ENCODE measurements at regions not wholly inside any gene's neighbourhood (a gene's known extent, or its start where the extent isn't known, plus 50 kb on each side); places are given as distances from the start of the nearest gene placed in this dataset.

DNA sequence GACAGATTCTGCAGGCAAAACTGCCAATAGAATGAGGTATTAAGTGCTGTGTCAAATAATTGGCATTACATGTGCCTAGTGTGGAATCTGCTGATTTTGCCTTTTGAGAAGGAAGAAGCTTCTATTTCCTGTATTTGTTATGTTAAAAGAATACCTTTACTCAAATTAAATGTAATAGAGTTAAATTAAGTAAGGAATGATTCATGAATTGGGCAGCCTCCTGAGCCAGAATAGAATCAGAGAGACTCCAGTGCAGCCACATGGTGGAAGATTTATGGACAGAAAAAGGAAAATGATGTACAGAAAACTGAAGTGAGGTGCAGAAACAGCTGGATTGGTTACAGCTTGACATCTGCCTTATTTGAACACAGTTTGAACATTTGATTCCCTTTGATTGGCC lies 464.4 kb upstream of the SEMA6A start:
- Mint-ChIP-seq H3K4me3 (no peak overlapping the region), H3K27ac (no peak overlapping the region), H3K27me3 (no peaks in the 10 kb centered on the region), H3K4me1 (no peaks in the 10 kb centered on the region), H3K9me3 (peaks cover 0 to 4% of the 10 kb centered on the region in 2 donors)
- ATAC-seq: no peak
- no peak for DNase-seq

DNA sequence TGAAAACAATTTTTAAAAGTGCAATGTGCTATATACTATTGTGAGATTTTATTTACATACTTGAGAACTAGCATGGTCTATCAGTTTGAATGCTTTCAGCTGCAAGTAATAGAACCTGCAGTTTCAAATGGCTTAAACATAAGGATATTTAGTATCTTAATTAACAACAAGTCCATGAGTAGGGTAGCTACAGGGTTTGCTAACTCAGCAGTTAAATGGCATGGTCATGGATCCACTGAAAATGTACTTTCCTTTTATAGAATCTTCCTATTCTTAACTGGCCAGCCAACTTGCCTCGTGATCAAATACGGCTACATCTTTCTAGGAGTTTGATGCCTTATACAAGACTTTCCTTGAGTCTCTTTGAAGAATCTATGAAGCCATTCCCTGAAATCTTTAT lies 452.8 kb upstream of the SEMA6A start:
- Mint-ChIP-seq H3K9me3 (peaks cover 0 to 5% of the 10 kb centered on the region in 2 donors), H3K4me3 (no peak overlapping the region), H3K27ac (no peak overlapping the region), H3K27me3 (no peaks in the 10 kb centered on the region), H3K4me1 (no peaks in the 10 kb centered on the region)
- DNase-seq: no peak
- ATAC-seq: no peak

DNA sequence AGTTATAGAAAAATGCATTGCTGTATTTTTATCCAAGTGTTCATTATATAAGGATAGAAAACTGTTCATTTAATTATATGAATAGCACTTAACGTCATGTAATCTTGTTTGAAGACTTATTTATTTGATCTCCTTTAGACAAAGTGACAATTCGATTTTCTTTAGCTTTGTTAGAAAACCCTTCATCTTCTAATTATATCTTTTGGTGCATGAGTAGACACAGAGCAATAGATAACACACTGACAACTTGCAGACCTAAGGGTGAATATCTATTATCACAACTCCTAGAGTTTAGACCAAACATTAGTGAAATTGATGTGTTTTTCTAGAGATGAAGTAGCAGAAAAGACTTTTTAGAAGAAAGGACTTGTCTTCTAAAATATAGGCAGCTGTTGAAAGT lies 446.4 kb upstream of the SEMA6A start:
- Mint-ChIP-seq H3K4me3 (no peak overlapping the region), H3K27ac (no peak overlapping the region), H3K9me3 (peaks cover 0 to 4% of the 10 kb centered on the region in 2 donors), H3K27me3 (no peaks in the 10 kb centered on the region), H3K4me1 (no peaks in the 10 kb centered on the region)
- DNase-seq: no peak
- no peak for ATAC-seq

DNA sequence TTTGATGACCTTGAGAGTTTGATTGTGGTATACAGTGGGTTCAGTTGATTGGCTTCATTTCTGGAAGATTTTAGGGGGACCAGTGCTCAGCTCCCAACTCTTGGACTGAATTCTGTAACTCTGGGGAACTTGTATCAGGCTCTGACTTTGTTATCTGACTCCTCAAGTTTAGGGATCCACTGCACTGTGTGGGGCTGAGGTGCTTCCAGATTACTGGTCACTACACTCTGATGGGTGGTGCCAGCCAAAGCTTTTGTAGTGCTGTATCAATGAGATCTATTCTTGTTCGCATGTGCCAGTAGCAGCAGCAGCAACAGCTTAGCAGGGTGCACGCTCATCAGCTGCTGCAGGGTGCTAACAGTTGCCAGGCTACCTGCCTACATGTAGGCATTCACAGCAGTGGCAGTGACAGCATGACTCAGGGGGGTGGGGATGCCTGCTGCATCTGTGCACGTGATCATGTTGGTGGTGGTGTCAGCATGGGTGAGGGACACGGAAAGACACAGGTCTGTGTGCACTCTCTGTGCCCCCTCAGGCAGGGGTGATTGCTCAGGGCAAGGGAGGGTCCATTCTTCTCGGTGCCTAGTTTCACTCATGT lies 438.8 kb upstream of the SEMA6A start:
- DNase-seq: no peak
- H3K27ac Mint-ChIP-seq: no peak overlapping the region
- no peak overlapping the region for H3K4me3 Mint-ChIP-seq
- no peak for ATAC-seq
- peaks cover 0 to 15% of the 10 kb centered on the region in 2 donors for H3K9me3 Mint-ChIP-seq
- no peaks in the 10 kb centered on the region for H3K27me3 Mint-ChIP-seq
- no peaks in the 10 kb centered on the region for H3K4me1 Mint-ChIP-seq

DNA sequence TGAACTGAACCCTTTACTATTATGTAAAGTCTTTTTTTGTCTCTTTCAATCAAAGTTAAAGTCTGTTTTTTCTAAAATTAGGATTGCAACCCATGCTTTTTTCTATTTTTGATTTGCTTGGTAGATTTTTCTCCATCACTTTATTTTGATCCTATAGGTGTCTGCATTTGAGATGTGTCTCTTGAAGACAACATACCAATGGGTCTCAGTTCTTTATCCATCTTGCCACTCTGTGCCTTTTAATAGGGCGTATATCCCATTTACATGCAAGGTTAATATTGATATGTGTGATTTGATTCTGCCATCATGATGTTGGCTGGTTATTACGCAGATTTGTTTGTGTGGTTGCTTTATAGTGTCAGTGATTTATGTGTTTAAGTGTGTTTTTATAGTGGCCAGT lies 436.0 kb upstream of the SEMA6A start:
- Mint-ChIP-seq H3K27ac (no peak overlapping the region), H3K27me3 (no peaks in the 10 kb centered on the region), H3K9me3 (peaks cover 0 to 15% of the 10 kb centered on the region in 2 donors), H3K4me3 (no peak overlapping the region), H3K4me1 (no peaks in the 10 kb centered on the region)
- DNase-seq (no peak), ATAC-seq (no peak)

DNA sequence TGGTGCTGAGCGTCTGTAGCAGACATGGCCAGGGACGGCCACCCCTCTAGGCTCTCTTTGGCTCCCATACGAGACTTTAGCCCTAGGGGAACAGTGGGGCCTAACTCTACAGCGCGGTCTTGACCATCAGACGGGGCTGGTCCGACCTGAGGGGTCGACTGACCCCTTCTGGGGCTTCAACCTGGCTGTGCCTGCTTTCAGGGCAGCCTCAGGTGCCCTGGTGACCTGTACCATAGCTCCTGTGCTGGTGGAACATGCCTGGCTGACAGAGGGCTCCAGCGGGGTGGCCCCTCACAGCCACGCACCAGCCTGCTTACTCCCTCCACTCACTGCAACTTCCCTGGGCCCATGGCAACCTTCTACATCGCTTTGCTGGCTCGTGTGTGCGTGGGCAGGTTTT lies 423.4 kb upstream of the SEMA6A start:
- Mint-ChIP-seq H3K4me3 (no peak overlapping the region), H3K27ac (no peak overlapping the region), H3K4me1 (no peaks in the 10 kb centered on the region), H3K27me3 (no peaks in the 10 kb centered on the region), H3K9me3 (peaks cover under 1 to 7% of the 10 kb centered on the region in 2 donors)
- DNase-seq (no peak), ATAC-seq (no peak)

DNA sequence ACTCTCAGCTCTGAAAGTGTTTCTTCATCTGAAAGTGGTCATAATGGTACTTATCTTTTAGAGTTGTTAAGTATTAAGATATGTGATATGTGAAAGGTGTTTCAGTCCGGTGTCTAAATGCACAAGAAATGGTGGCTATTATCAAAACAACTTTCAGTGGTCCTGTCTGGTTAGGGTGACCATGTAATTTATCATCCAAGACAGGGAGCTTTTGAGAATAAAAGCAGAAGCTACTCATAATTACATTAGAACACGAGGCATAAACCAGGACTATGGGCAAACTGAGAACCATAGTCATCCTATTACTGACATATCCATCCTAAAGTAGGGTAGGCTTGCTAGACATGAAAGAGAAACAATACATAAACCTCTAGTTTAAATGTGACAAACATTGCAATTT lies 418.1 kb upstream of the SEMA6A start:
- ATAC-seq (no peak), DNase-seq (no peak)
- no peaks in the 10 kb centered on the region for H3K27me3 Mint-ChIP-seq
- no peak overlapping the region for H3K4me3 Mint-ChIP-seq
- no peak overlapping the region for H3K27ac Mint-ChIP-seq
- no peaks in the 10 kb centered on the region for H3K4me1 Mint-ChIP-seq
- no peaks in the 10 kb centered on the region for H3K9me3 Mint-ChIP-seq

DNA sequence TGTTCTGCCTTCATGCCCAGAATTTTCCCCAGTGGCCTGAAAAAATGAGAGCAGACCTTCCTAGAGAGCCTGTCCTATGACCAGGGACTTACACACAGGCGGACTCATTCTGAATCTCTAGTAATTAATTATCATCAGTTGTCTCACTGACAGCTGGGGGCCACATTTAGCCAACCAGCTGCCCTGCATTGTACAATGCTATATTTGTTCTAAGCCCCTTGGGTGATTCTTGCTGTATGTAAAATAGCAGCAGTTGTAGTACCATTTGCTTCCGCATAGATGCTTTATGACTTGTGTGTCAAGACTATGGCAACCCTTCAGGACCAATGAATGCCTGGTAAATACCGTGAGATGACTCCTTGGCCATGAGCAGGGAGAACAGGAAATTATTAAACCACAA lies 415.4 kb upstream of the SEMA6A start:
- no peaks in the 10 kb centered on the region for H3K9me3 Mint-ChIP-seq
- no peak overlapping the region for H3K4me3 Mint-ChIP-seq
- no peak overlapping the region for H3K27ac Mint-ChIP-seq
- ATAC-seq (no peak), DNase-seq (no peak)
- H3K27me3 Mint-ChIP-seq: no peaks in the 10 kb centered on the region
- H3K4me1 Mint-ChIP-seq: no peaks in the 10 kb centered on the region

DNA sequence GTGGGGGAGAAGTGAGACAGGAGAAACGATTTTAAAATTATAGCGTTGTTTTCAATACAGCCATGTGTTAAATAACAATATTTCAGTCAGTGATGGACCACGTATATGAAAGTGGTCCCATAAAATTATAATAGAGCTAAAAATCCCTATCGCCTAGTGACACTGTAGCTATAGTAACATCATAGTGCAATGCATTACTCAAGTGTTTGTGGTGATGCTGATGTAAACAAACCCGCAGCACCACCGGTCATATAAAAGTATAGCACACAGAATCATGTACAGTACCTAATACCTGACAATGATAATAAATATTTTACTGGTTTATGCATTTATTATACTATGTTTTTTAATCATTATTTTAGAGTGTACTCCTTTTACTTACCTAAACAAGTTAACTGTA lies 407.4 kb upstream of the SEMA6A start:
- H3K27ac Mint-ChIP-seq: no peak overlapping the region
- no peaks in the 10 kb centered on the region for H3K27me3 Mint-ChIP-seq
- H3K4me3 Mint-ChIP-seq: no peak overlapping the region
- no peak for ATAC-seq
- H3K9me3 Mint-ChIP-seq: peaks cover 0 to 8% of the 10 kb centered on the region in 2 donors
- no peaks in the 10 kb centered on the region for H3K4me1 Mint-ChIP-seq
- no peak for DNase-seq

DNA sequence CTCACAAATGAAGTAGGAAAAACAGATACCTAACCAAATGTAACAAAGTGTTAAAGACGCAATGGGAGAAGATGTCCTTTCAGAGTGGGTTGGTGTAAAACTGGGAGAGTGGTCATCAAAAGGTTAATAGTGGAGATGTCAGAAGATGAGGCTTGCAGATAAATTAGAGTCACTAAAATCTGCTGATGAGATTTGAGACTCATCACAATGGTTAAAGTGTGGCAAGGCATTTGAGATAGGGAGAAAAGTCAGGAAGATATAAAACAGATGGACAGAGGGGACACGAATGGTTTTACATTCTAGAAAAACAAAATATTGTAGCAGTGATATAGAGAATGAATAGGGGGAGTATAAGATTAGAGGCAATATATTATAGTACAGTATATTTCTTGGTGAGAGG lies 406.0 kb upstream of the SEMA6A start:
- no peak for ATAC-seq
- H3K9me3 Mint-ChIP-seq: peaks cover 0 to 9% of the 10 kb centered on the region in 2 donors
- no peak overlapping the region for H3K27ac Mint-ChIP-seq
- no peaks in the 10 kb centered on the region for H3K27me3 Mint-ChIP-seq
- no peak for DNase-seq
- no peak overlapping the region for H3K4me3 Mint-ChIP-seq
- no peaks in the 10 kb centered on the region for H3K4me1 Mint-ChIP-seq

DNA sequence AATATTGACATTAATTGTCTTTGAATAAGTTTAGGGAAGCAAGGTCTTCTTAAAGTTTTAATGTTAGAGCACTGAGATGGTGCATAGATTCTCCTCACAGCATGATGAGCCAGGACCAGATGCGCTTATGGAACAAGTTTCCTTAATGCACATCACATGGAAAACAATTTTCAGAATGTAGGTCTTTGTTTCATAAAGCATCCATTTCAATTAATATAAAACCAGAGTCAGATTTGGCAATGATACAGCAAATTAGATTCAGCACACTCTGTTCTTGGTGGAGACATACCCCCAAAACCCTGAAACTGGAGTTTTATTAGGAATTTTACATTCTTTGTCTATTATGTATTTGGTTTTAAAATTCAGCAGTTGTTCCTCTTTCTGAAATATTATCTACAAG lies 402.1 kb upstream of the SEMA6A start:
- H3K9me3 Mint-ChIP-seq: peaks cover 6 to 8% of the 10 kb centered on the region in 2 donors
- ATAC-seq (no peak), DNase-seq (no peak)
- H3K4me1 Mint-ChIP-seq: no peaks in the 10 kb centered on the region
- no peak overlapping the region for H3K27ac Mint-ChIP-seq
- no peak overlapping the region for H3K4me3 Mint-ChIP-seq
- no peaks in the 10 kb centered on the region for H3K27me3 Mint-ChIP-seq

DNA sequence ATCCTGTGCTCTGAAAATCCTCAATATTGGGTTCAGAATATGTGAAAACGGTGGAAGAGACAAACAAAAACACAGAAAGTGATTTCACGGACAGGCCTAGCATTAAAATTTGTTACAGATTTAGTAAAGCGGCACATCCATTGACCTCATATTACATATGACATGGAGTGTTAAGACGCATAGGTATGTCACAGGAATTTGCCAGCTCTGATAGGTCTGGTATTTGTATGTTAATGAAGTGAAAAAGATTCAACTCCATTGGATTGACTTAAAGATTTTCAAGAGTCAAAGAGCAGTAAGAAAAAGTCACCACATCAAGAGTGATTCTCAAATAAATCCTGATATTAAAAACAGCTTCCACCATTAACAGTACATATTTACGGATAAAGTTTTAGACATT lies 396.5 kb upstream of the SEMA6A start:
- Mint-ChIP-seq H3K4me1 (no peaks in the 10 kb centered on the region), H3K4me3 (no peak overlapping the region)
- DNase-seq: no peak

DNA sequence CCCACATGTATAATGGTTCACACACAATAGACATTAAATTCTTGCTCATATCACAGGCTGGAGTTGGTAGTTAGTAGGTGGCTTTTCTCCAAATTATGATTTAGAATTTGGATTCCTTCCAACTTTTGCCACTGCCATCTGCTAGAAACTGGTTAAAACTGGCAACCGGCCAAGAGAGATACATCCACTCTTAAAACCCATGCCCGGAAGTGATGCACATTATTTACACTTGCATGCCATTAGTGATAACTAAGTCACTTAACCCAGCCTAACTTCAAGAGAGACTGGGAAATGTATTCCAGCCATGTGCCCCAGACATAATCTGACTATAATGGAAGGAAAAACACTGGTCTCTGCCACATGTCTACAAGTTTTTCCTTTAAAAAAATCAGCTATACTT lies 395.7 kb upstream of the SEMA6A start:
- no peak for ATAC-seq
- H3K4me1 Mint-ChIP-seq: no peaks in the 10 kb centered on the region
- peaks cover 10 to 20% of the 10 kb centered on the region in 2 donors for H3K9me3 Mint-ChIP-seq
- H3K27ac Mint-ChIP-seq: no peak overlapping the region
- no peak overlapping the region for H3K4me3 Mint-ChIP-seq
- no peak for DNase-seq
- H3K27me3 Mint-ChIP-seq: no peaks in the 10 kb centered on the region

More for the DNA sequence above, 396.5 kb upstream of the SEMA6A start:
- peaks cover 10 to 19% of the 10 kb centered on the region in 2 donors for H3K9me3 Mint-ChIP-seq
- no peak for ATAC-seq
- no peaks in the 10 kb centered on the region for H3K27me3 Mint-ChIP-seq
- H3K27ac Mint-ChIP-seq: no peak overlapping the region

DNA sequence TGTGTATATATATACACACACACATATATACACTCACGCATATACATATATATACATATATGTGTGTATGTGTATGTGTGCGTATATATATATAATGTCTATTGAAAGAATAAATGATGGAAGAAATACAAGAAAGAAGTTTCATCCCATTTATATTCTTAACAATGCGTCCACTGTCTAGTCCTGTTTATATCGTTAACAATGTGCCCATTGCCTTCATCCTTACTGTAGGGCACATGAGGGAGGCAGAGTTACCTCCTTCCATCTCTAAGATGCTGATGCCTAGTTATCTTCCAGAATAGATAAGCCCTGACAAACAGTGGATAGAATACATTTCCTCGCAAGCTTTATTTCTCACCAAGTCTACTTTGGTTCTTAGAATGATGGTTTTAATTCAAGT lies 389.8 kb upstream of the SEMA6A start:
- H3K4me3 Mint-ChIP-seq: no peak overlapping the region
- ATAC-seq: no peak
- H3K27me3 Mint-ChIP-seq: no peaks in the 10 kb centered on the region
- H3K27ac Mint-ChIP-seq: no peak overlapping the region
- no peak for DNase-seq
- peaks cover 10 to 19% of the 10 kb centered on the region in 2 donors for H3K9me3 Mint-ChIP-seq
- no peaks in the 10 kb centered on the region for H3K4me1 Mint-ChIP-seq

DNA sequence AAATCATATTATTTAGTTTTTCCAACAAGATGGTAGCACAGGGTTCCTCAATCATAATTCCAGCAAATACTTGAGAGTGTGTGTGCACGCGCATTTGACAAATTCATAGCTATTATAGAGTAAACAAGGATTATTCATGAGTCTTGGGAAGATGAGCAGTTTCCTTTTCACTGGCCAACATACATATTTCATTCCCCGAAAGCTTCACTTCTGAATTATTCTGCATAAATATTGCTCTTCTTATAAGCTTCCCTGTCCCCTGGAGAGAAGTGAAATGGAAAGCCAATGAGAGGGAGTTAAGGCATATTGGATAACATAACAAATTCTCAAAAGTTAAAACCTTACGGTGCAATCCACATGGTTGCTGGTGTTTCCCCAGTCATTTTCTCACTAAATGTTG lies 386.4 kb upstream of the SEMA6A start:
- Mint-ChIP-seq H3K4me3 (no peak overlapping the region), H3K4me1 (no peaks in the 10 kb centered on the region), H3K27me3 (no peaks in the 10 kb centered on the region), H3K9me3 (peaks cover 0 to 6% of the 10 kb centered on the region in 2 donors), H3K27ac (no peak overlapping the region)
- ATAC-seq: no peak
- DNase-seq: no peak

DNA sequence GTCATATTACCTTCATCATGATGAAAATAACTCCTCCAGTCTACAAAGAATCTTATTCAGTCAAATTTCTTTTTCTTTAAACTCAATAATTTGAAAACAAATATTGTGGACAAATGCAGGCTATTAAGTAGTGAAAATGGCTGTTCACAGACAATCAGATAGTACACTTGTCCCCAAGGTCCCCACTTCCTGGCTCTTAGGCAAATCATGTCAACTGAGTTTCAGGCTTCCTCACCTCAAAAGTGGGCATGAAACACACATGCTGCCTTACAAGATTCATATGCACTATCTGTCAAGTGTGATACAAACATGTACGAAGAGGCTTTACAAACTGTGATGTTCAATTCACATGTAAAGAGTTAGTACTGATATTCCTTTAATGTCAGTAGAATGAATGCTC lies 385.2 kb upstream of the SEMA6A start:
- no peaks in the 10 kb centered on the region for H3K27me3 Mint-ChIP-seq
- H3K4me3 Mint-ChIP-seq: no peak overlapping the region
- no peaks in the 10 kb centered on the region for H3K4me1 Mint-ChIP-seq
- no peak overlapping the region for H3K27ac Mint-ChIP-seq
- ATAC-seq (no peak), DNase-seq (no peak)
- peaks cover 0 to under 1% of the 10 kb centered on the region in 2 donors for H3K9me3 Mint-ChIP-seq

DNA sequence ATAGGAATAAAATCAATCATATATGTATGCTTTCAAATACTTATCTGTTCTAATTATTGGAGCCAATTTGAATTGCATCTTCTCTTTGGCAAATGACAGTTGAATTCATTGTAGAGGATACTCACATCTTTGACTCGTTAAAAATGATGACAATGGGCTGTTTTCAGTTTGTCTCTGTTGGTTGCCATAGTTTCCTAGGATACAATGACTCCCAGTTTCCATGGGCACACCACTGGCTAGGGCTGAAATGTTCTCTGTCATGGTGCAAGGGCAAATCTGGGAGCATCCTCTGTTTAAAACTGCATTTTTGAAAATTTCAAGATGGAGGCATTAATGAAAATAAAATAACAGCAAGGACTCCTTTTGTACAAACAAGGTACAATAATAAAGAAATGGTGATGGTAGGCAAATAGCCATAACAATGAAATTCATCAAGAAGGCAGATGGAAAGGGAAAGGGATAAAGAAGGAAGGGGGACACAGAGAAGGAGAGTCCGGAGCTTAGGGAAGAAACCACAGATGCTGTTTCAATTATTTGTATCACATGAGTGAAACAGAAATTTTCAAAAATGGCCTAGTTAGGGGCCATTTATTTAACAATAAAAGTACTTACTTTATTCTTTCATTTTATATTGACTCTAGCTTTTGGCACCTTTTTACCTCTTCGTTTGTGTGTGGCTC lies 378.8 kb upstream of the SEMA6A start:
- no peaks in the 10 kb centered on the region for H3K9me3 Mint-ChIP-seq
- no peaks in the 10 kb centered on the region for H3K4me1 Mint-ChIP-seq
- no peak overlapping the region for H3K27ac Mint-ChIP-seq
- ATAC-seq (no peak), DNase-seq (no peak)
- H3K4me3 Mint-ChIP-seq: no peak overlapping the region
- no peaks in the 10 kb centered on the region for H3K27me3 Mint-ChIP-seq

All from stimulated activated naive CD8-positive, alpha-beta T cell treated with anti-CD3 and anti-CD28 coated beads, Interleukin-15, amount 100 ng/mL, for 72 hours (primary cell).